ENCODE measurements at regions not wholly inside any gene's neighbourhood (a gene's known extent, or its start where the extent isn't known, plus 50 kb on each side); places are given as distances from the start of the nearest gene placed in this dataset.

DNA sequence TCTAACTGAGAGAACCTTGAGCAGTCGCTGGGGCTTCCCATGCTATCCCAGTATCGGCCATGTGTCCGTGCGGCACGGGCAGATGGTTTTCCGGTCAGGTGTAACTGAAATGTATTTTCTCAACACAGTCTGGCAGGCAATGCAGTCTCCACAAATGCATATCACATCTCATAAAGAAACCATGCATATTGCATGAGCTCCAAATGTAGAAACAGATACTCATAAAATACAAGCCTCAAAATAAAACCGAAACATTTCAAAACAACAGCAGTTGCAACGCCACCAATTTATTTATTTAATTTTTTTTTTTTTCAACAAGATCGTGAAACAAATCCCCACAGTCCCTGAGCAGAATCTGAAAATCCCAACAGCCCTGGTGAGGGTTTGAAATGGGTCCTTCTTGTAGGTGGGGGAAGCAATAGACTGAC is 299.4 kb downstream of the LPIN1 start:
- no peak for TF ChIP-seq POLR2A (IDR thresholded peaks at IDR 0.05)
- TF ChIP-seq, protein P1, sequence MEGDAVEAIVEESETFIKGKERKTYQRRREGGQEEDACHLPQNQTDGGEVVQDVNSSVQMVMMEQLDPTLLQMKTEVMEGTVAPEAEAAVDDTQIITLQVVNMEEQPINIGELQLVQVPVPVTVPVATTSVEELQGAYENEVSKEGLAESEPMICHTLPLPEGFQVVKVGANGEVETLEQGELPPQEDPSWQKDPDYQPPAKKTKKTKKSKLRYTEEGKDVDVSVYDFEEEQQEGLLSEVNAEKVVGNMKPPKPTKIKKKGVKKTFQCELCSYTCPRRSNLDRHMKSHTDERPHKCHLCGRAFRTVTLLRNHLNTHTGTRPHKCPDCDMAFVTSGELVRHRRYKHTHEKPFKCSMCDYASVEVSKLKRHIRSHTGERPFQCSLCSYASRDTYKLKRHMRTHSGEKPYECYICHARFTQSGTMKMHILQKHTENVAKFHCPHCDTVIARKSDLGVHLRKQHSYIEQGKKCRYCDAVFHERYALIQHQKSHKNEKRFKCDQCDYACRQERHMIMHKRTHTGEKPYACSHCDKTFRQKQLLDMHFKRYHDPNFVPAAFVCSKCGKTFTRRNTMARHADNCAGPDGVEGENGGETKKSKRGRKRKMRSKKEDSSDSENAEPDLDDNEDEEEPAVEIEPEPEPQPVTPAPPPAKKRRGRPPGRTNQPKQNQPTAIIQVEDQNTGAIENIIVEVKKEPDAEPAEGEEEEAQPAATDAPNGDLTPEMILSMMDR (IDR thresholded peaks at IDR 0.05), result no peak

Measured in Peyer's patch (tissue), 4 donors.